Lower leg skin (tissue), 3 donors: ENCODE measurements at regions not wholly inside any gene's neighbourhood (a gene's known extent, or its start where the extent isn't known, plus 50 kb on each side); places are given as distances from the start of the nearest gene placed in this dataset.

Experiments used
- POLR2A ChIP-seq, 2 donors: fragments of 450-650 bp; IDR thresholded peaks; one replicate each; pipeline ENCODE4 v1.6.1; 2016 to 2017; ENCODE audit warnings: antibody characterized with exemption in 2 of 2, mild to moderate bottlenecking in 1 of 2, moderate library complexity in 1 of 2
- TF ChIP-seq, protein P1 (sequence below), 3 donors: fragments of 450-650 bp; IDR thresholded peaks; one replicate each; pipeline ENCODE4 v1.5.1; 2016; ENCODE audit warnings: antibody characterized with exemption in 3 of 3, mild to moderate bottlenecking in 3 of 3, moderate library complexity in 2 of 3

DNA sequence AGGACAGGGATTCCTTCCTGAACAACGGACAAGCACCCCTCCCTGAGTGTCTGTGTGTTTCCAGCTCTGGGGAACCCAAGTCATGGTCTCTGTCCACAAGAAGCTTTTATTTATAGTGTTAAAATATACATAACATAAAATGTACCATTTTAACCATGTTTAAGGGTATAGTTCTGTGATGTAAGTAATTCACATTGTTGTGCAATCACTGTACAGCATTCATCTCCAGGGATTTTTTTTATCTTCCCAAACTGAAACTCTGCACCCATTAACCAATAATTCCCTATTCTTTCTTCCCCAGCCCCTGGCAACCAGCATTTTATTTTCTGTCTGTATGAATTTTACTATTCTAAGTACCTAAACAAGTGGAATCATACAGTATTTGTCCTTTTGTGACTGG is 84.2 kb downstream of the FOXF2 start:
- TF ChIP-seq, protein P1, sequence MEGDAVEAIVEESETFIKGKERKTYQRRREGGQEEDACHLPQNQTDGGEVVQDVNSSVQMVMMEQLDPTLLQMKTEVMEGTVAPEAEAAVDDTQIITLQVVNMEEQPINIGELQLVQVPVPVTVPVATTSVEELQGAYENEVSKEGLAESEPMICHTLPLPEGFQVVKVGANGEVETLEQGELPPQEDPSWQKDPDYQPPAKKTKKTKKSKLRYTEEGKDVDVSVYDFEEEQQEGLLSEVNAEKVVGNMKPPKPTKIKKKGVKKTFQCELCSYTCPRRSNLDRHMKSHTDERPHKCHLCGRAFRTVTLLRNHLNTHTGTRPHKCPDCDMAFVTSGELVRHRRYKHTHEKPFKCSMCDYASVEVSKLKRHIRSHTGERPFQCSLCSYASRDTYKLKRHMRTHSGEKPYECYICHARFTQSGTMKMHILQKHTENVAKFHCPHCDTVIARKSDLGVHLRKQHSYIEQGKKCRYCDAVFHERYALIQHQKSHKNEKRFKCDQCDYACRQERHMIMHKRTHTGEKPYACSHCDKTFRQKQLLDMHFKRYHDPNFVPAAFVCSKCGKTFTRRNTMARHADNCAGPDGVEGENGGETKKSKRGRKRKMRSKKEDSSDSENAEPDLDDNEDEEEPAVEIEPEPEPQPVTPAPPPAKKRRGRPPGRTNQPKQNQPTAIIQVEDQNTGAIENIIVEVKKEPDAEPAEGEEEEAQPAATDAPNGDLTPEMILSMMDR (IDR thresholded peaks at IDR 0.05): no peak
- TF ChIP-seq POLR2A (IDR thresholded peaks at IDR 0.05): no peak
